Head of caudate nucleus (tissue), 42 donors: ENCODE measurements at regions not wholly inside any gene's neighbourhood (a gene's known extent, or its start where the extent isn't known, plus 50 kb on each side); places are given as distances from the start of the nearest gene placed in this dataset.

Experiments used
- DNase-seq, 42 donors: peaks; one replicate each; pipeline versions ENCODE4 v3.0.0 to v3.0.0-alpha.2; 2020 to 2021; ENCODE audit warnings: mixed read lengths in 7 of 42
- intact Hi-C: fragments of 100-400 bp; cut with DNase I; formaldehyde crosslinking; loops from one replicate; pipeline ENCODE4 v1.15.0; 2022

GRCh38 chr2:240247868-240248720, 107.6 kb upstream of the OTOS start:
- DNase-seq = peak in 8 of 42 donors; percentile 31 to 64 (median 40)
- intact Hi-C loops = no loop called here

DNA sequence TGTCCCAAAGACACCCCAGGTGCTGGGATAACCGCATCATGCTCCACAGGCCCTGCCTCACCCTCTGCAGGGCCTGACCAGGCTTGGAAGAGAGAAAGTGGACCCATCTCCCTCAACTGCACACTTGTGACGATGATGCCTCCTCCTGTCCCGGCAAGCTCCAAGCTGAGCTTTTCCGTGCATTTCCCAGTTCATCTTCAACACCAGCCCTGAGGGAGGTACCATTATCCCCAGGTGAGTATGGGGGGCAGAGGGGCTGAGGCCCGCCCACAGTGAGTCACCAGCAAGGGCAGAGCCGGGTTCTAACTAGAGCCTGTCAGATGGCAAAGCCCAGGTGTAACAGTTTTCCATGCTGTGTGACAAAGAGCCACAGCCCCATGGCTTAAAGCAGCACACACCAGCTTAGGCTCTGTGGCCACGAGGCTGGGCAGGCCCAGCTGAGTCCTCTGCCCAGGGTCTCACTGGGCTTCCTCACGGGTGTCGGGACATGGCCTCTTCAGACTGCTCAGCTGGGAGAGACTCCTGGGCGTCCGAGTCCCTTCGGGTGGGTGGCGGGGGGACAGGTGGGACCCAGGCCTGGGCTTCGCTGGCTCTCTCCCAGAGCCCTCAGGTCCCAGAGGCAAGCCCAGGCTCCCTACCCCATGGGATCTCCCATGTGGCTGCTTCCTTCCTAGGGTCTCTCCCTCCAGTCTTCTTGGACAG, 108.4 kb upstream of the OTOS start:
- intact Hi-C loops = no loop called here
- DNase-seq = peak in 4 of 42 donors; percentile 15 to 38 (median 26)

DNA sequence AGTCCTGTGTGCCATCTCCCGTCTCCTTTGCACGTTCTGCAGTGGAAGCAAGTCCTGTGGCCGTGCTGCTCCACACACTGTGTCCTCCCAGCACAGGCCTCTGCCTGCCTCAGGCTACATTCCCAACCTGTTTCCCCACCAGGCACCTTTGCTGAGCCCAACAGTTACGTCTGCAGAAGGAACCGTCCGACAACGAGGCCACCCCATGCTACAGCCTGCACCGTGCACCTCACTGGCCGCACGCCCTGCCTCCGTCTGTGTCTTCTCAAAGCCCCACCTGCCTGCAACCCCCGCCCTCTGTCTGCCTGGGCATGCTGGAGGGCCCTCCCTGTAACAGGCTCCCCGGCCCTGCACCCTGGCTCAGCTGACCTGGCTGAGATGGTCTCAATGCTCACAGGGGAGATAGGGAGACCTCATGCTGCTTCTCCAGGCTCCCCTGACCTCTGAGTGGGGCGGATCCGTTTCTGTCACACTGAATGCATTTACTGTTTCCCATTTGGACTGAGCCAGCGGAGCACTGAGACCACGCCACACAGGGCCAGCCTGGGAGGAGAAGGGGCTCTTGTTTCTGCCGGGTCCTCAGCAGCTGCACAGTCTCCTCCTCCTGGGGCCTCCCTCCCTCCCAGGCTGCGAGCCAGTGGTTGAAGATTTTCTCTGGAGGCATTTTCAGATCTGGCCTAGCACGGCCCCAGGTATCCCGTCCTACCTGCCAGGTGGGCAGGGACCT, 109.1 kb upstream of the OTOS start:
- peak; percentile 53 to 89 (median 76) for DNase-seq
- intact Hi-C loops = no loop called here

DNA sequence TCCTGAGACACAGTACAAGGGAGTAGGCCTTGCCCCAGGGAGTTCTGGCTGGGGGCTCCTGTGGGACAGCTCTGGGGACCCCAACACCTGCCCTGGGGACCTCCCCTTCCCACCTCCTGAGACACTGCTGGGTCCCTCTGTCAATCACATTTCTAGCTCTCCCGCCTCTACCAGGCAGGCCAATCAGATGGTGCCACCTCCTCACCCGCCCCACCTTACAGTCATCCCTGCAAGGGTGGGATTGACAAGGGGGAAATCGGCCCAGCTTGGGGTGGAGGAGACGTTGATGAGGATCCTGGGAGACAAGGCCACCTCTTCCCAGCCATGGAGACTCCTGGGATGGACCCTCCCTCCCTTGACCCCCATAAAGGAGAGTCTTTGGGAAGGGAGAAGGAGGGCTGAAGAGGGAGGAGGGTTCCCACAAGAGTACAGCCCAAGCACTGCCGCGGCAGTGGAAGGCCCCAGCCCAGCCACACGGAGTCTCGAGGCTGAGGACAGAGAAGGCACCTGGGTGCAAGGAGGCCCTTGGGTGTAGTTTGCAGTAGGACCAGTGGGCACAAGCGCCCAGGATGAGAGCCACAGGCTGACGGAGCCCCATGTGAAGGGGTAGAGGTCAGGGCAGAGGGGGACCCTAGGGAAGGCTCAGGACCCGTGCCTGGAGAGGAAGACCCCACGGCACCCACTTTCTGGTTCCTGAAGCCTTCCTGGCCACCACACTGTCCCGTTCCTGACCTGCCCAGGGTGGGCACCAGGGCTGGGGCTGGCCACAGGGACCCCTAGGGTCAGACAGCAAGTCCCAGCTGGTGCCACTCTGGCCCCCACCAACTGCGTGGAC, 109.9 kb upstream of the OTOS start:
- peak in 5 of 42 donors; percentile 22 to 48 (median 31) for DNase-seq
- intact Hi-C loops = no loop called here

DNA sequence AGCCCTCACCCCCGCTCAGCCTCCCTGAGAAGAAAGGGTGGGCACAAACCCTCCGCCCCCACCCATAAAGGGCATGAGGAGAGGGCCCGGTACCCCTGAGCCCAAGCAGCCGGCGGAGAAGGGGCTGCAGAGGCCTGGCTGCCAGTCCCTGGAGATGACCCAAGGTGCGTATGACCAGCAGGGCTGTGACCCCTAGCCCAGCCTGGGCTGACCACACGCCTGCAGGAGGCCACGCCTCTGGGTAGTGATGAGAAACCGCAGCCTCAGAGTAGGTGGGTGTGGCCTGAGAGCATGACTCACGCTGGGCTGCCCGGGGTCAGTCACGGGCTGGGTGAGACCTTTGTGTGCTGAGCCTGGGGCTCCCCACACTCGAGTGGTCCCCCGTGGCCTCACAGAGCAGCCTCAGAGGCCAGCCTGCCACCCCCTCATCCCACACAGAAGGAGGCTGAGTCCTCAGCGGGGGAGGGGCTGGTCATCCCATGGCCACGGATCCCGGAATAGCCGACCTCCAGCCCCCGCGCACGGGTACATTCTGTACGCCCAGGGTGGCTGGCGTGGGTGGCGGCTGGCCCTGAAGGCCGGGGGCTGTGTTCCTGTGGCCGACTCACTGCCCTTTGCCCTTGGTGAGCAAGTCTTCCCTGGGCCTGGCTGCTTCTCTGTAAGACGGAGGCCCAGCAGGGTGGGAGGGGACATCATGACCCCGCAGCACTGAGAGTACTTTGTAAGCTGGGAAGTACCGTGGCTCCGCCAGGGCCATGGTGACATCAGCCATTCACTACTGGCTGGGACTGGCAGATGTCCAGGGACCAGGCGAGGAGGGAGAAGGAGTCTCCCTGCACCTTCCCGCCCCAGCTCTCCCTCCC, 110.8 kb upstream of the OTOS start:
- intact Hi-C loops = no loop called here
- DNase-seq = peak; percentile 84 to 97 (median 92)

- no peak for DNase-seq
- intact Hi-C loops = no loop called here
These were observed 111.4 kb upstream of the OTOS start for GRCh38 chr2:240251848-240252190.

DNA sequence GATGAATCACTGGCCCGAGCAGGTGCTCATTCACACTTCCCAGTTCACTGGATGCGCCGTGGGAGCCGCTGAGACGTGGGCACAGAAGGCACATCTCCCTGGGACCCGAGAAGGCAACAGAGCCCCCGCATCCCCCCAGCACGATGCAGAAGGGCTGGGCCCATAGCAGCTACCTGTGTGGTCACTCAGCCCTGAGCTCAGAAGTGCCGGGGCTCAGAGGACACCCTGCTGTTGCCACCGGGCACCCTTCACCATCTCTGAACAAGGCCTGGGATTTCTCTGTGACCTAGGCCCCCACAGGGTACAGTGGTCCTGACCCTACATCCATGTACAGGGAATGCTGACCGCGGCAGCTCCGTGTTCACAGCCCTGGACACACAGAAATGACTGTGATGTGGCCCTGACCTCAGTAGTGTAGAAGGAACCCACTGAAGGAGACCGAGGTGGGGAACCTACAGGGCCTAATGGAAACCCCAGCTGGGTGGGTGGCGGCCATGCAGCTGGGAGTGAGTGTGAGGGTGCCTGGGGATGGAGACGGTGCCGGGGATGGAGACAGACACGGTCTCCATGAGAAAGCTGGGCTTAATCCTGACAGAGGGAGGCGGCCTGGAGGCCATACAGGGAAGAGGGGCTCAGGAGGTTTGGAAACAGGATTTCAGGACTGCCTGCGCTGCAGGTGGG, 111.9 kb upstream of the OTOS start:
- peak in 4 of 42 donors; percentile 8 to 54 (median 19) for DNase-seq
- intact Hi-C loops = no loop called here

DNA sequence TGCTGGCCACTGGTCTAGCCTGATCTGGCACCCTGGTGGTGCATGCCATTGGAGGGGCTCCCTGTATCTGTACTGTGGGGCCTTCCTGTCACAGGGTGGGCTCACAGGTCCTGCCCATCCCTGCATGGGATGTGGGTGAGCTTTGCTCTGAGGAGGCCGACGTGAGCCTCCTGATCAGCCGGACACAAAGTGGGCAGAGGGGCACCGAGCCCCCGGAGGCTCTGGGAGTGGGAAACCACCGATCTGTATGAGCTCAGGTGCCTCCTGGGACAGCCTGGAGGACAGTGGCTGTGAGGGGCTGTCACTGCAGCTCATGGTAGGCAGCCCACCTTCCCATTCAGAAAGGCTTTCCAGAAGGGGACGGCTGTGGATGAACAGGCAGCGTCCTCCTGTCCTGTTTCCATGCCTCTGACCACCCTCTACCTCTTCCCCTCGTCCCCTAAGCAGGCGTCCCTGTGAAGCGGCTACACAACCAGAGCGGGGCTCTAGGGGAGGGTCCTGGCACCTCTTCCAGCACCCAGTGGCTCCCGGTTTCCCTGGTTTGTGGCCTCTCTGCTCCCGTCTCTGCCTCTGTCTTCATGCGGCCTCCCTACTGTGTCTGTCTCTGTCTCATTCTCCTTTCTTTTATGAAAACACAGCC, 112.5 kb upstream of the OTOS start:
- intact Hi-C loops = no loop called here

GRCh38 chr2:240253583-240254145, 113.2 kb upstream of the OTOS start:
- intact Hi-C loops = no loop called here
- peak in 2 of 42 donors; percentile 15 to 44 for DNase-seq

More for the DNA sequence above, 112.5 kb upstream of the OTOS start:
- peak in 3 of 42 donors; percentile 15 to 40 (median 30) for DNase-seq

DNA sequence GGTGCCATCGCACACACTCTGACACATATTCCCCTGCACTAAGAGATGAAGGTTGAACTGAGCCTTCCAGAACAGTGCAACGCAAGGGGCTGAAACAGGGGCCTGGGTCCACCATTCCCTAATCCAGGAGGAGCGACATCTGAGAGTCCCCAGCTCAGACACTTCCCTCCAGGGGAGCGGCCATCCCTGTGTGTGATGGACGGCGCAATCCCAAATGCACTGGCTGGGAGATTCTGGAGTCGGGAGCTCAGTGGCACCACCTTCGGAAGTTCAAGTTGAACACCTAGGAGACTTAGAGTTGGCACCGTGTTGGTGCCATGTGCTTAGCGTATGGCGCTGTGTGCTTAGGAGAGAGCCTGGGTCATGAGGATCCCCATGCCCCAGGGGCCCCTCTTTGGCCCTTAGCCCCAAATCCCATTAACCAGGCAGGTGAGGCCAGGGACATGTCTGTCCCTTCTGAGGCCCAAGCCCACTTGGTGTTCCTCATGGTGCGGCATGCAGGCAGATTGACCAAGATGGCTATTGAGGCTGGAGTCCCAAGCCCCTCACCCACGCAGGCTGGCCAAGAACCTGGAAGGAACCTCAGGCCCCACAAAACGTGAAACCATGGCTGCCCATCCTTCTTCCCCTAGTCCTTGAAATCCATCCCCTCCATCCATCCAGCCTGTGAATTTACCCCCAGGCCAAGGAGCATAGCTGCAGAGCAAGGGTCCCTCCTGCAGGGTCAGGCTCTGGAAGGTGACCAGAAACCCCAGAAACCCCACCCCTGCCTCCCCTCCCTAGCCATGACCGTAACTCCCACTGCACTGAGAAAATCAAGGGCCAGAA, 114.1 kb upstream of the OTOS start:
- intact Hi-C loops = no loop called here
- DNase-seq = peak in 1 of 42 donors; percentile 37

DNA sequence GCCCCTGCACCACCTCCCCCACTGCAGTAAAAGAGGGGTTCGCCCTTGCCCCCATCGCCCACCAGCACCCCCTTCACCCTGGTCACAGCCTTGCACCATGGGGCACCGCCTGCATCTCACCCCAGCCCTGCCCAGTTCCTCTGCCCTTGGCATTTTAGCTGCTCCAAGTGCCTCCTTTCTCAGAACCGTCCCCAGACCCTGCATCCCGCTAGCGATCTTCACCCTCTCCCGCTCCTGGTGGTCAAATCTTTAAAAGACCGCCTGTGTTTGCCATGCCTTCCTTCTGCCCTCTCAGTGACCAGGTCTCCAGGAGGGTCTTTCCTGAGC, 114.7 kb upstream of the OTOS start:
- DNase-seq = no peak
- intact Hi-C loops = no loop called here

GRCh38 chr2:240255811-240256703, 115.6 kb upstream of the OTOS start:
- intact Hi-C loops = no loop called here
- no peak for DNase-seq

DNA sequence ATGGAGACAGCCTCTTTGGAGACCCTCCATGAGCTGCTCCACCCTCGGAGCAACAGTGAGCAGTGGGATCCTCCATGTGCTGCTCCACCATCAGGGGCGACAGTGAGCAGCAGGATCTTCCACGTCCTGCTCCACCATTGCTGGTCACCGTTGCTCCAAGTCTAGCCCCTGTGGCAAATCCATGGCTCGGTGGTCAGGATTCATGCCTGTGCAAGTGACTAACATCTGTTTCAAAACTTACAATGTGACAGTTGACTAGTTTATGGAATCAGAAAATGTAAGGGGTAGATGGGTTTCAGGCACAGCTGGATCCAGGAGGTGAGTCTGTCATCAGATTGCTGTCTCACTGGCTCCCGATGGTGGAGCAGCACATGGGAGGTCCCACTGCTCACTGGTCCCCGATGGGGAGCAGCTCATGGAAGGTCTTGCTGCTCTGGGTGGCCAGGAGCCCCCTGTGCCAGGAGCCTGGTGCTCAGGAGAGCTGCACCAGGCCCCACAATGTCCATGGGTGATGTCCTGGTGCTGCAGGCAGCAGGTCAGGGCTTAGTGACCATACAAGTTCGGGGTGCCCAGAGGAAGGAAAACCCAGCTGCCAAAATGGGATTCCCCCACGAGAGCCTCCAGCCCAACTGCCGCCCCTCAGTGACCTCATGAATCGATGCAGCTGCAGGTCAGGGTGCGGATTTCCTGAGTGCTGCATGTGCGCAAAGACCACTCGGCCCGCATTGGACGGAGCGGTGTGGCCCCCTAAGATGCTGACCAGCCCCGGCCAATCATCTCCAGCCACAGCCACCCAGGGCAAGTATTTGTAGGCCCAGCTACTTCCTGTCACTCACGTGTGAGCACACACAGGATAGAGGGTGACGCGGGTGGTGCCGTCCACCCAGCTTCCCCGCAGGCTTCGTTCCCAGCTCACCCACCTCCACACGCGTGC, 116.5 kb upstream of the OTOS start:
- intact Hi-C loops = no loop called here
- no peak for DNase-seq
